HG02798 (cell line): ENCODE measurements at regions not wholly inside any gene's neighbourhood (a gene's known extent, or its start where the extent isn't known, plus 50 kb on each side); places are given as distances from the start of the nearest gene placed in this dataset.

Experiments used
- ATAC-seq: cut with Tn5 transposase; IDR thresholded peaks from one replicate; pipeline ENCODE4 v1.9.1; 2021; ENCODE audit warnings: mild to moderate bottlenecking; ENCODE audit not compliant: unreplicated experiment, poor library complexity

GRCh38 chr4:175946472-175947116 is 119.0 kb upstream of the WDR17 start:
- ATAC-seq, result no peak

GRCh38 chr4:175947117-175947722 is 118.4 kb upstream of the WDR17 start:
- ATAC-seq, result no peak

- no peak for ATAC-seq
These were observed 113.8 kb upstream of the WDR17 start for GRCh38 chr4:175951794-175952193.

GRCh38 chr4:175953116-175953515 is 112.5 kb upstream of the WDR17 start:
- no peak for ATAC-seq

- peak; percentile 85 for ATAC-seq
These were observed 111.6 kb upstream of the WDR17 start for GRCh38 chr4:175953960-175954521.

- no peak for ATAC-seq
These were observed 111.0 kb upstream of the WDR17 start for GRCh38 chr4:175954685-175955084.

- ATAC-seq, result peak; percentile 91
These were observed 104.0 kb upstream of the WDR17 start for GRCh38 chr4:175961604-175962003.

- no peak for ATAC-seq
These were observed 95.6 kb upstream of the WDR17 start for GRCh38 chr4:175970072-175970471.

- no peak for ATAC-seq
These were observed 94.9 kb upstream of the WDR17 start for GRCh38 chr4:175970724-175971123.

- no peak for ATAC-seq
These were observed 94.1 kb upstream of the WDR17 start for GRCh38 chr4:175971388-175972179.

GRCh38 chr4:175973027-175973923 is 92.4 kb upstream of the WDR17 start:
- ATAC-seq, result no peak

- no peak for ATAC-seq
These were observed 82.0 kb upstream of the WDR17 start for GRCh38 chr4:175983636-175984035.

- ATAC-seq, result no peak
These were observed 79.0 kb upstream of the WDR17 start for GRCh38 chr4:175986668-175987067.

GRCh38 chr4:175988511-175988910 is 77.1 kb upstream of the WDR17 start:
- no peak for ATAC-seq

GRCh38 chr4:175996206-175996605 is 69.4 kb upstream of the WDR17 start:
- ATAC-seq, result no peak

- no peak for ATAC-seq
These were observed 68.3 kb upstream of the WDR17 start for GRCh38 chr4:175997291-175997690.

- ATAC-seq, result no peak
These were observed 66.9 kb upstream of the WDR17 start for GRCh38 chr4:175998782-175999181.

GRCh38 chr4:175999944-176000343 is 65.7 kb upstream of the WDR17 start:
- no peak for ATAC-seq

GRCh38 chr4:176001151-176002006 is 64.3 kb upstream of the WDR17 start:
- ATAC-seq, result no peak
